ENCODE measurements at regions not wholly inside any gene's neighbourhood (a gene's known extent, or its start where the extent isn't known, plus 50 kb on each side); places are given as distances from the start of the nearest gene placed in this dataset.

GRCh38 chr12:123037791-123038190, 57.3 kb downstream of the ARL6IP4 start:
- Histone ChIP-seq H3K4me3 (replicated peaks; ENCODE audit: low read depth, low read length) (no peak overlapping the region), H3K27me3 (replicated peaks; ENCODE audit: control insufficient read depth, insufficient read depth, low read length) (no peaks in the 10 kb centered on the region; the same call in 1 of the 2 replicates), H3K36me3 (ENCODE audit: control insufficient read depth, insufficient read depth, low read length) (no peaks in the 10 kb centered on the region)
- DNase-seq (ENCODE audit: extremely low read depth, insufficient read length): no peak
- TF ChIP-seq CTCF (IDR thresholded peaks at IDR 0.05; ENCODE audit: insufficient read depth, low read length, poor library complexity, severe bottlenecking): no peak

DNA sequence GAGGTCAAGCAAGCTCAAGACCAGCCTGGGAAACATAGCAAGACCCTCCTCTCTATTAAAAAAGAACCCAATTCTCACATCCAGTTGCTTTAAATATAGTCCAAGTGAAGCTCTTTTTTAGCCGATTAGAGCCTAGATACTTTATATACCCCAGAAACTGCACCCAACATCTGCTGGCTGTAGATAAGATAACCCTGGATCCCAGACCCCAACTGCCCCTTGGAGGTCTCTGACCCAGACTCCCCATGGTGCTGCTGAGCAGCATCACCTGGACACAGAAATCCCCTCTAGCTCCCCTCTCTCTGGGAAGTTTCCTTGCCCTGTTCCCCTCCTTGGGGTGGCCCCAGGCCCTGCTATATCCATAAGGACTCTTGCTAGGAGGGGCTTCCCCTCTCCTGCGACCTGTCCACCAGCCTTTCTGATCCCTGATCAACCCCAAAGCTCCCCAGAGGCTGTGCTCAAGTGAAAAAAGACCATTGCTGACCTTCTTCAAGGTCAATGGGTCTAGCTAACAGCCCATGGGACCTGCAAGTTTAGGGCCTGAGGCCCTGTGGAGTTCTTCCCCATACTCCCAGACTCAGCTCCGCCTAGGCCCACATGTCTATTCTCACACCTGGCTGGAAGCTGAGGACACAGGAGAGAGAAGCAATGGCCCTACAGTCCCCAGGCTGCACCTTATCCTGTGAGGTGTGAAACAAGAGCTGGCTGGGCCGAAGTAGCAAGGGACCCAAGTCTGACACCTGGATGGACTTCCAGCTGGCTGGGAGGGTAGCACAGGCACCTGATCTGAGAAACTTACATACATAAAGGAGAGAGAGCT, 56.2 kb downstream of the ARL6IP4 start:
- no peak for DNase-seq (ENCODE audit: extremely low read depth, insufficient read length)
- Histone ChIP-seq H3K4me3 (replicated peaks; ENCODE audit: low read depth, low read length) (no peak overlapping the region), H3K27me3 (replicated peaks; ENCODE audit: control insufficient read depth, insufficient read depth, low read length) (no peaks in the 10 kb centered on the region; the same call in 1 of the 2 replicates), H3K36me3 (ENCODE audit: control insufficient read depth, insufficient read depth, low read length) (no peaks in the 10 kb centered on the region)
- no peak for TF ChIP-seq CTCF (IDR thresholded peaks at IDR 0.05; ENCODE audit: insufficient read depth, low read length, poor library complexity, severe bottlenecking)

GRCh38 chr12:123035841-123036240, 55.4 kb downstream of the ARL6IP4 start:
- H3K27me3 ChIP-seq (replicated peaks; ENCODE audit: control insufficient read depth, insufficient read depth, low read length): no peaks in the 10 kb centered on the region; the same call in 1 of the 2 replicates
- DNase-seq (ENCODE audit: extremely low read depth, insufficient read length): no peak
- H3K4me3 ChIP-seq (replicated peaks; ENCODE audit: low read depth, low read length): no peak overlapping the region
- TF ChIP-seq CTCF (IDR thresholded peaks at IDR 0.05; ENCODE audit: insufficient read depth, low read length, poor library complexity, severe bottlenecking): no peak
- H3K36me3 ChIP-seq (ENCODE audit: control insufficient read depth, insufficient read depth, low read length): no peaks in the 10 kb centered on the region

DNA sequence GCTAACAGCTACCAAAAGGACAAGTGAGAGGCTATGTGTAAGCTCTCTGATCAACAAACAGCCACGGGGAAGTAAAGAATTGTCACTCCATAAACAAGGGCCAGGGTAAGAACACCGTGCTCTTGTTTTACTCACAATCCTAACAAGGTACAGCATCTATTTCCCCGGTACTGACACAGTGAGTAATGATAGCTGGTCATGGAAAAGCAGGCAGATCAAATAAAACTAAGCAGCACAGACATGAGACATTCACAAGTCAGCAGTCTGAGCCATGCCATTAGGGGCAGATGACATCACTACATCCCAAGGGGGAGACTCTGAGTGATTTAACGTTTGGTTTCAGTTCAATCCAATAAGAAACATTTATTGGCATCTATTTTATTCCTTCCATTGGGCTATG, 54.4 kb downstream of the ARL6IP4 start:
- no peak for DNase-seq (ENCODE audit: extremely low read depth, insufficient read length)
- Histone ChIP-seq H3K36me3 (ENCODE audit: control insufficient read depth, insufficient read depth, low read length) (no peaks in the 10 kb centered on the region), H3K4me3 (replicated peaks; ENCODE audit: low read depth, low read length) (no peak overlapping the region), H3K27me3 (replicated peaks; ENCODE audit: control insufficient read depth, insufficient read depth, low read length) (no peaks in the 10 kb centered on the region; the same call in 1 of the 2 replicates)
- no peak for TF ChIP-seq CTCF (IDR thresholded peaks at IDR 0.05; ENCODE audit: insufficient read depth, low read length, poor library complexity, severe bottlenecking)

GRCh38 chr12:123034022-123034541, 53.6 kb downstream of the ARL6IP4 start:
- Histone ChIP-seq H3K27me3 (replicated peaks; ENCODE audit: control insufficient read depth, insufficient read depth, low read length) (no peaks in the 10 kb centered on the region; the same call in 1 of the 2 replicates), H3K4me3 (replicated peaks; ENCODE audit: low read depth, low read length) (no peak overlapping the region), H3K36me3 (ENCODE audit: control insufficient read depth, insufficient read depth, low read length) (no peaks in the 10 kb centered on the region)
- no peak for TF ChIP-seq CTCF (IDR thresholded peaks at IDR 0.05; ENCODE audit: insufficient read depth, low read length, poor library complexity, severe bottlenecking)
- no peak for DNase-seq (ENCODE audit: extremely low read depth, insufficient read length)
